HS-5 (cell line): ENCODE measurements at regions not wholly inside any gene's neighbourhood (a gene's known extent, or its start where the extent isn't known, plus 50 kb on each side); places are given as distances from the start of the nearest gene placed in this dataset.

ENCODE experiments used
- DNase-seq: peaks from one replicate; pipeline ENCODE4 v3.0.0-alpha.2; 2012; ENCODE audit warnings: low read depth

GRCh38 chr4:14848229-14848628 lies 154.1 kb upstream of the CPEB2 start:
- no peak for DNase-seq

- DNase-seq, result no peak
These were observed 151.7 kb upstream of the CPEB2 start for GRCh38 chr4:14850455-14851097.

- peak; percentile 69 for DNase-seq
These were observed 148.9 kb upstream of the CPEB2 start for GRCh38 chr4:14853176-14853943.

- DNase-seq, result no peak
These were observed 146.6 kb upstream of the CPEB2 start for GRCh38 chr4:14855719-14856061.

GRCh38 chr4:14856062-14856933 lies 146.0 kb upstream of the CPEB2 start:
- peak; percentile 92 for DNase-seq

GRCh38 chr4:14856934-14857235 lies 145.4 kb upstream of the CPEB2 start:
- no peak for DNase-seq

GRCh38 chr4:14857475-14857874 lies 144.8 kb upstream of the CPEB2 start:
- no peak for DNase-seq

- no peak for DNase-seq
These were observed 144.3 kb upstream of the CPEB2 start for GRCh38 chr4:14857981-14858380.

- DNase-seq, result no peak
These were observed 139.4 kb upstream of the CPEB2 start for GRCh38 chr4:14862891-14863290.

GRCh38 chr4:14863418-14864364 lies 138.6 kb upstream of the CPEB2 start:
- no peak for DNase-seq

- DNase-seq, result no peak
These were observed 137.8 kb upstream of the CPEB2 start for GRCh38 chr4:14864365-14865030.

- DNase-seq, result no peak
These were observed 137.3 kb upstream of the CPEB2 start for GRCh38 chr4:14865031-14865366.

GRCh38 chr4:14865804-14866203 lies 136.5 kb upstream of the CPEB2 start:
- DNase-seq, result no peak

GRCh38 chr4:14867847-14868246 lies 134.4 kb upstream of the CPEB2 start:
- DNase-seq, result no peak

GRCh38 chr4:14868426-14869395 lies 133.6 kb upstream of the CPEB2 start:
- DNase-seq, result no peak

GRCh38 chr4:14871676-14872430 lies 130.4 kb upstream of the CPEB2 start:
- DNase-seq, result no peak

- no peak for DNase-seq
These were observed 127.3 kb upstream of the CPEB2 start for GRCh38 chr4:14874990-14875389.

GRCh38 chr4:14877246-14878225 lies 124.7 kb upstream of the CPEB2 start:
- no peak for DNase-seq
